Tibial nerve (tissue), 4 donors: ENCODE measurements at regions not wholly inside any gene's neighbourhood (a gene's known extent, or its start where the extent isn't known, plus 50 kb on each side); places are given as distances from the start of the nearest gene placed in this dataset. TPM values are rescaled to one million over a fixed set of nuclear protein-coding genes. Genes with fewer than 3 reads are reported as not detected.

Source experiments
- DNase-seq, 2 donors: peaks; one replicate each; pipeline ENCODE4 v3.0.0-alpha.2; 2019; ENCODE audit warnings: low spot score in 2 of 2
- H3K27ac ChIP-seq, 4 donors: fragments of 200-600 bp; sonication (generic) in 3 of 4; one replicate each; pipeline ENCODE4 v1.5.1; 2017 to 2019; ENCODE audit warnings: mild to moderate bottlenecking in 1 of 4
- H3K27me3 ChIP-seq, 2 donors: fragments of 200-600 bp; sonication (generic) in 1 of 2; one replicate each; pipeline versions ENCODE4 v1.5.1 to v1.6.0; 2017 to 2019
- H3K36me3 ChIP-seq, 3 donors: fragments of 200-600 bp; sonication (generic); one replicate each; pipeline ENCODE4 v1.5.1; 2018 to 2019
- H3K4me1 ChIP-seq, 4 donors: fragments of 200-600 bp; sonication (generic) in 3 of 4; one replicate each; pipeline ENCODE4 v1.5.1; 2017 to 2019
- H3K4me3 ChIP-seq, 4 donors: fragments of 200-600 bp; sonication (generic) in 3 of 4; one replicate each; pipeline ENCODE4 v1.5.1; 2017 to 2019; ENCODE audit warnings: mild to moderate bottlenecking in 1 of 4, moderate library complexity in 1 of 4
- H3K9me3 ChIP-seq, 4 donors: fragments of 200-600 bp; sonication (generic) in 3 of 4; one replicate each; pipeline ENCODE4 v1.5.1; 2017 to 2019
- CTCF ChIP-seq, 5 experiments: fragments of 200-600 bp in 3 of 5; fragments of 450-650 bp in 2 of 5; sonication (generic) in 3 of 5; IDR thresholded peaks; one replicate each; pipeline ENCODE4 v1.5.1; 2016 to 2019; ENCODE audit warnings: antibody characterized with exemption in 5 of 5, mild to moderate bottlenecking in 3 of 5, moderate library complexity in 2 of 5
- EP300 ChIP-seq, 2 donors: sonication (generic); formaldehyde crosslinking; IDR thresholded peaks; one replicate each; pipeline ENCODE4 v1.6.1; 2017; ENCODE audit warnings: antibody characterized with exemption in 2 of 2, mild to moderate bottlenecking in 1 of 2
- WGBS, 2 donors: methylation state at CpG; one replicate each; pipeline ENCODE4 v1.1.5; 2018; 5-methylcytosine and 5-hydroxymethylcytosine counted together
- small RNA-seq: library from RNA; depleted of rRNA; stranded (forward); fragments of <200 nt; gene quantifications from one replicate; pipeline ENCODE3, GENCODE V24; 2016

DNA sequence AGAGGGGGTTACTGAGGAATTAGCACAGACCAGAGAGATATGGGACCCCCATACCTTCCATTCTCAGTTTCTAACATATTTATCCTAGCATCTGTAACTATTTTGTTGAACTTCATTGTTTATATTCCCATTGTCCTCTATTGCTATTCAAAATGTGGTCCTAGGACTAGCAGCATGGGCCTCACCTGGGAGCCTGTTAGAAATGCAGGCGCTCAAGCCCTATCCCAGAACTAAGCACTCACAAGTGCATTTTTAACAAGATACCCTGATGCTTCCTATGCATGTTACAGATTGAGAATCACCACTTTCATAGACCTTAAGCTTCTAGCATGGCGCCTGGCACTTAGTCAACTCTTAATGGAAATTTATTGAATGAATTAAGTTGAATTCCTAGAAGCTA, 58.3 kb upstream of the TDRD3 start:
- H3K27ac ChIP-seq = no peak overlapping the region
- TF ChIP-seq EP300 (IDR thresholded peaks at IDR 0.05) = no peak
- 91 to 96% methylated on average over 2 of the region's 2 CpGs for WGBS, 2 donors

GRCh38 chr13:60343978-60344377, 53.0 kb upstream of the TDRD3 start:
- Histone ChIP-seq H3K36me3 (no peaks in the 10 kb centered on the region), H3K9me3 (peaks cover 0 to 3% (median 0%) of the 10 kb centered on the region in 4 donors), H3K27ac (no peak overlapping the region), H3K4me1 (no peaks in the 10 kb centered on the region), H3K4me3 (no peak overlapping the region), H3K27me3 (no peaks in the 10 kb centered on the region)
- DNase-seq = no peak
- no peak for TF ChIP-seq EP300 (IDR thresholded peaks at IDR 0.05)
- WGBS, 2 donors = 76 to 78% methylated on average over 1 of the region's 1 CpG

More for the DNA sequence above, 58.3 kb upstream of the TDRD3 start:
- H3K27me3 ChIP-seq = no peaks in the 10 kb centered on the region
- peaks cover 0 to 3% (median 0%) of the 10 kb centered on the region in 4 donors for H3K9me3 ChIP-seq
- H3K4me1 ChIP-seq = no peaks in the 10 kb centered on the region
- no peak overlapping the region for H3K4me3 ChIP-seq
- H3K36me3 ChIP-seq = no peaks in the 10 kb centered on the region
- DNase-seq = no peak

DNA sequence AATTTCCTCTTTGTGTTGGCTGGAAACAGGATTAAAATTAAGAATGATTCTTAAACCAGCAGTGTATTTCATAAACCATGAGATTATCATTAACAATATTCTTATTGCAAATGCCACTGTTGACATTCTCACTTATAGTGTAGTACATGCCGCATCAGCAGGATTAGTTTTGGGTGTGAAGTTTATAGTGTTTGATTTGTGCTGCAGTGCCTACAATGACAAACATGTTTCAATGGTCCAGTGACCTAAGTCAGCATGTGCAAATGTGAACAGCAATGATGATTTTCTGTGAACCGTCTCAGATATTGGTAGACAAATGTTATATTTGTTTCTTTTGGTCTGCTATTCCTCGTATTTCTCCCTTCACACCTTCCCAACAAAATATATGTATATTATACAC, 49.8 kb upstream of the TDRD3 start:
- H3K27me3 ChIP-seq = no peaks in the 10 kb centered on the region
- H3K9me3 ChIP-seq = no peaks in the 10 kb centered on the region
- 70 to 76% methylated on average over 3 of the region's 3 CpGs for WGBS, 2 donors
- TF ChIP-seq CTCF (IDR thresholded peaks at IDR 0.05) = no peak
- no peak overlapping the region for H3K4me3 ChIP-seq
- H3K4me1 ChIP-seq = no peaks in the 10 kb centered on the region
- no peaks in the 10 kb centered on the region for H3K36me3 ChIP-seq
- no peak for DNase-seq
- H3K27ac ChIP-seq = no peak overlapping the region

Small RNA genes lying in the stretch of these regions (small RNA-seq; reads per million reads assigned to genes)
- not detected for gene AL359920.1
